22Rv1 (cell line): ENCODE measurements at regions not wholly inside any gene's neighbourhood (a gene's known extent, or its start where the extent isn't known, plus 50 kb on each side); places are given as distances from the start of the nearest gene placed in this dataset.

ENCODE experiments used
- CTCF ChIP-seq: fragments of 450-650 bp; IDR thresholded peaks from 2 replicates; pipeline ENCODE4 v1.5.1; 2017; ENCODE audit warnings: mild to moderate bottlenecking
- ZFX ChIP-seq: fragments of 450-650 bp; IDR thresholded peaks from 2 replicates; pipeline ENCODE4 v1.6.1; 2017; ENCODE audit warnings: antibody characterized with exemption, borderline replicate concordance

- no peak for TF ChIP-seq CTCF
- TF ChIP-seq ZFX: no peak
These were observed 118.7 kb upstream of the CD180 start for GRCh38 chr5:67315082-67315989.
